ENCODE measurements at regions not wholly inside any gene's neighbourhood (a gene's known extent, or its start where the extent isn't known, plus 50 kb on each side); places are given as distances from the start of the nearest gene placed in this dataset.

DNA sequence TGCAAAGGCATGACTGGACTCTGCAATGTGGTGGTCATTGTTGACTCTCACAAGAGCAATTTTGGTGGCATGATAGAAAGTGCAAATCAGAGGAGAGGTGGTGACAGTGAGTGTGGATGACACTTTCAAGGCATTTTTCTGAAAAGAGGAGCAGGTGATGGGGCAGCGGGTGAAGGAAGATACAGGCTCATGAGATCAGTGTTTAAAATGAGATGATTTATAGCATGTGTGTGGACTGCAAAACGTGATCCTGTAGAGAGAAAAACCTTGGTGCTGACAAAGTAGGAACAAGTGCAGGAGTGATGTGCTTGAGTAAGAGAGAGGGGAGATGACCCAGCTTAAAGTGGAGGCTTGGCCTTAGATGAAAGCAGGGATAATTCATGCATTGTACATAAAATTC is 171.2 kb upstream of the PPP2R2B start:
- TF ChIP-seq, protein P1, sequence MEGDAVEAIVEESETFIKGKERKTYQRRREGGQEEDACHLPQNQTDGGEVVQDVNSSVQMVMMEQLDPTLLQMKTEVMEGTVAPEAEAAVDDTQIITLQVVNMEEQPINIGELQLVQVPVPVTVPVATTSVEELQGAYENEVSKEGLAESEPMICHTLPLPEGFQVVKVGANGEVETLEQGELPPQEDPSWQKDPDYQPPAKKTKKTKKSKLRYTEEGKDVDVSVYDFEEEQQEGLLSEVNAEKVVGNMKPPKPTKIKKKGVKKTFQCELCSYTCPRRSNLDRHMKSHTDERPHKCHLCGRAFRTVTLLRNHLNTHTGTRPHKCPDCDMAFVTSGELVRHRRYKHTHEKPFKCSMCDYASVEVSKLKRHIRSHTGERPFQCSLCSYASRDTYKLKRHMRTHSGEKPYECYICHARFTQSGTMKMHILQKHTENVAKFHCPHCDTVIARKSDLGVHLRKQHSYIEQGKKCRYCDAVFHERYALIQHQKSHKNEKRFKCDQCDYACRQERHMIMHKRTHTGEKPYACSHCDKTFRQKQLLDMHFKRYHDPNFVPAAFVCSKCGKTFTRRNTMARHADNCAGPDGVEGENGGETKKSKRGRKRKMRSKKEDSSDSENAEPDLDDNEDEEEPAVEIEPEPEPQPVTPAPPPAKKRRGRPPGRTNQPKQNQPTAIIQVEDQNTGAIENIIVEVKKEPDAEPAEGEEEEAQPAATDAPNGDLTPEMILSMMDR (IDR thresholded peaks at IDR 0.05; ENCODE audit: insufficient read depth, low read depth, low read length): no peak
- TF ChIP-seq EZH2 (IDR thresholded peaks at IDR 0.05; ENCODE audit: insufficient read depth, low read length): no peak

Measured in astrocyte (in vitro differentiated cells and primary cell).